A549 (cell line): ENCODE measurements at regions not wholly inside any gene's neighbourhood (a gene's known extent, or its start where the extent isn't known, plus 50 kb on each side); places are given as distances from the start of the nearest gene placed in this dataset.
"Not testable (repeated sequence)": the region's sequence is repeated elsewhere in the genome, so short reads cannot be mapped to it uniquely, and the experiment has no call there.

Experiments used
- ATAC-seq, 2 experiments: fragments of 200-7000 bp in 1 of 2; fragments of >200 bp in 1 of 2; cut with Nextera tagmentation in 1 of 2; cut with Tn5 transposase in 1 of 2; 3 replicates each; pipeline versions ENCODE4 v1.8.0 to v1.9.1; 2018 to 2020; ENCODE audit warnings: mild to moderate bottlenecking in 1 of 2, moderate library complexity in 1 of 2
- CTCF ChIA-PET: fragments of 300-600 bp; sonication (Branson Sonifier 250); formaldehyde crosslinking; extraction: SDS; loops from one replicate; lab custom pipeline; 2021; ENCODE audit warnings: antibody characterized with exemption, inconsistent platforms; lab: Yijun Ruan, JAX
- POLR2A ChIA-PET: fragments of 350-600 bp; formaldehyde crosslinking; extraction: SDS; loops from one replicate; lab custom pipeline; 2021; ENCODE audit warnings: antibody characterized with exemption, inconsistent platforms; lab: Yijun Ruan, JAX
- DNase-seq, 2 experiments: peaks; one replicate each; pipeline versions ENCODE4 v3.0.0 to v3.0.0-alpha.2; 2011 to 2016; ENCODE audit warnings: low read depth in 1 of 2, low spot score in 1 of 2
- FAIRE-seq: peaks from 2 replicates; lab custom pipeline; 2011; peaks lifted over from hg19 to GRCh38; lab: Jason Lieb, UNC
- H3K27ac ChIP-seq, 2 experiments: fragments of >200 bp; sonication (Bioruptor Twin); formaldehyde crosslinking; 3 replicates each; pipeline ENCODE4 v1.5.1; 2016 to 2017
- H3K4me1 ChIP-seq: fragments of >200 bp; sonication (Bioruptor Twin); formaldehyde crosslinking; 3 replicates; pipeline ENCODE4 v1.6.1; 2016
- H3K4me2 ChIP-seq: fragments of >200 bp; sonication (Bioruptor Twin); formaldehyde crosslinking; 3 replicates; pipeline ENCODE4 v1.6.1; 2016
- H3K4me3 ChIP-seq: fragments of >200 bp; sonication (Bioruptor Twin); formaldehyde crosslinking; 3 replicates; pipeline ENCODE4 v1.5.1; 2016
- H3K9me3 ChIP-seq: fragments of >200 bp; sonication (Bioruptor Twin); formaldehyde crosslinking; 3 replicates; pipeline ENCODE4 v1.6.1; 2016
- BCL3 ChIP-seq: fragments of >200 bp; sonication (Bioruptor Twin); formaldehyde crosslinking; IDR thresholded peaks from 3 replicates; pipeline ENCODE4 v1.6.1; 2016
- CBX8 ChIP-seq: fragments of 200-600 bp; sonication (generic); IDR thresholded peaks from 2 replicates; pipeline ENCODE4 v1.6.1; 2016
- EHMT2 ChIP-seq: fragments of 200-600 bp; sonication (generic); IDR thresholded peaks from 2 replicates; pipeline ENCODE4 v1.6.1; 2016; ENCODE audit warnings: antibody characterized with exemption, low read depth, mild to moderate bottlenecking, moderate library complexity
- ESRRA ChIP-seq: fragments of 150-350 bp; IDR thresholded peaks from 2 replicates; pipeline ENCODE4 v1.6.1; 2014; ENCODE audit warnings: mild to moderate bottlenecking, low read length, borderline replicate concordance
- GATA3 ChIP-seq: IDR thresholded peaks from 2 replicates; pipeline ENCODE4 v1.6.1; 2012; ENCODE audit warnings: borderline replicate concordance
- HMGXB4 ChIP-seq: fragments of 250-450 bp; sonication (Bioruptor Pico); IDR thresholded peaks from 2 replicates; pipeline ENCODE4 v1.5.0; 2021; ENCODE audit warnings: mild to moderate bottlenecking, moderate library complexity, borderline replicate concordance
- HOXA7 ChIP-seq: fragments of 250-450 bp; sonication (Bioruptor Pico); IDR thresholded peaks from 2 replicates; pipeline ENCODE4 v1.5.0; 2020; ENCODE audit warnings: mild to moderate bottlenecking, moderate library complexity
- MAFK ChIP-seq: fragments of 450-650 bp; IDR thresholded peaks from 2 replicates; pipeline ENCODE4 v1.6.1; 2014; ENCODE audit not compliant: partially characterized antibody
- MAX ChIP-seq: IDR thresholded peaks from 2 replicates; pipeline ENCODE4 v1.6.1; 2012
- PHF8 ChIP-seq: fragments of 200-600 bp; sonication (generic); IDR thresholded peaks from 2 replicates; pipeline ENCODE4 v1.6.1; 2016; ENCODE audit warnings: low read depth, mild to moderate bottlenecking, antibody characterized with exemption, moderate library complexity, borderline replicate concordance
- POLR2AphosphoS2 ChIP-seq: conservative IDR thresholded peaks from 2 replicates; pipeline ENCODE4 v1.6.1; 2012; ENCODE audit warnings: low read length, improper control_type of control experiment, inconsistent platforms
- RNF2 ChIP-seq: fragments of 200-600 bp; sonication (generic); IDR thresholded peaks from 2 replicates; pipeline ENCODE4 v1.6.1; 2016; ENCODE audit warnings: low read depth, mild to moderate bottlenecking, antibody characterized with exemption, moderate library complexity, borderline replicate concordance
- SREBF2 ChIP-seq: fragments of 450-650 bp; IDR thresholded peaks from 2 replicates; pipeline ENCODE4 v1.6.1; 2014; ENCODE audit warnings: mild to moderate bottlenecking, moderate library complexity
- TP53 ChIP-seq: fragments of 250-450 bp; sonication (Bioruptor Pico); IDR thresholded peaks from 2 replicates; pipeline ENCODE4 v1.5.0; 2021; ENCODE audit warnings: mild to moderate bottlenecking, moderate library complexity
- USF2 ChIP-seq: fragments of 450-650 bp; IDR thresholded peaks from 2 replicates; pipeline ENCODE4 v1.6.1; 2014; ENCODE audit warnings: antibody characterized with exemption
- ZC3H11A ChIP-seq: fragments of 450-650 bp; IDR thresholded peaks from 2 replicates; pipeline ENCODE4 v1.6.1; 2014; ENCODE audit warnings: antibody characterized with exemption, mild to moderate bottlenecking
- ZFP36 ChIP-seq: fragments of 450-650 bp; IDR thresholded peaks from 2 replicates; pipeline ENCODE4 v1.6.1; 2014; ENCODE audit warnings: borderline replicate concordance; ENCODE audit not compliant: partially characterized antibody
- WGBS: methylation state at CpG from one replicate; pipeline ENCODE4 v1.1.6; 2017; ENCODE audit errors: missing lambda C conversion rate; 5-methylcytosine and 5-hydroxymethylcytosine counted together

- TF ChIP-seq TP53 (CRISPR knock-in tag): no peak
Measured at GRCh38 chr5:85388770-85389169, 1004.1 kb upstream of the EDIL3 start (continued).

GRCh38 chr5:85392309-85392708 lies 1007.6 kb upstream of the EDIL3 start:
- H3K4me3 ChIP-seq, H3K4me2 ChIP-seq, DNase-seq, H3K27ac ChIP-seq, CTCF ChIA-PET, FAIRE-seq, POLR2A ChIA-PET, H3K9me3 ChIP-seq, H3K4me1 ChIP-seq, ATAC-seq: not testable (repeated sequence)
- 23% methylated on average over 8 of the region's 8 CpGs for WGBS

GRCh38 chr5:85395526-85395925 lies 1010.8 kb upstream of the EDIL3 start:
- TF ChIP-seq TP53 (CRISPR knock-in tag): no peak
- no peak for TF ChIP-seq ZFP36
- no peak for TF ChIP-seq MAFK
- no peak for TF ChIP-seq HMGXB4 (CRISPR knock-in tag)
- no peak for TF ChIP-seq MAX
- no peak for TF ChIP-seq POLR2AphosphoS2
- TF ChIP-seq CBX8: no peak
- no peak for TF ChIP-seq ESRRA
- TF ChIP-seq GATA3: no peak
- no peak for TF ChIP-seq BCL3
- TF ChIP-seq PHF8: no peak
- no peak for TF ChIP-seq SREBF2
- no peak for TF ChIP-seq ZC3H11A
- TF ChIP-seq RNF2: no peak
- no peak for TF ChIP-seq EHMT2
- no peak for TF ChIP-seq USF2
- Histone ChIP-seq H3K4me2 (no peak overlapping the region), H3K4me1 (no peaks in the 10 kb centered on the region), H3K9me3 (no peaks in the 10 kb centered on the region), H3K4me3 (no peak overlapping the region), H3K27ac (no peak overlapping the region)
- WGBS: 9% methylated on average over 1 of the region's 1 CpG
- ChIA-PET CTCF (no interaction called here), POLR2A (no interaction called here)
- DNase-seq (no peak), ATAC-seq (no peak), FAIRE-seq (no peak)

- no peak for DNase-seq
- Histone ChIP-seq H3K4me1 (no peaks in the 10 kb centered on the region), H3K27ac (no peak overlapping the region), H3K4me3 (no peak overlapping the region), H3K9me3 (no peaks in the 10 kb centered on the region), H3K4me2 (no peak overlapping the region)
- ChIA-PET POLR2A (no interaction called here), CTCF (no interaction called here)
- ATAC-seq: no peak
- WGBS: 28% methylated on average over 2 of the region's 2 CpGs
- TF ChIP-seq MAFK (peak; percentile 25), HOXA7 (CRISPR knock-in tag) (no peak)
- FAIRE-seq: no peak
Measured at GRCh38 chr5:85397451-85397850, 1012.8 kb upstream of the EDIL3 start.
